Fibroblast of skin of abdomen (primary cell): ENCODE measurements at regions not wholly inside any gene's neighbourhood (a gene's known extent, or its start where the extent isn't known, plus 50 kb on each side); places are given as distances from the start of the nearest gene placed in this dataset.
A peak's percentile ranks its signal among the peaks of the same experiment; 100 is the strongest.
"Not testable (repeated sequence)": the region's sequence is repeated elsewhere in the genome, so short reads cannot be mapped to it uniquely, and the experiment has no call there.

ENCODE experiments used
- DNase-seq: peaks from one replicate; pipeline ENCODE4 v3.0.0-alpha.2; 2013

DNA sequence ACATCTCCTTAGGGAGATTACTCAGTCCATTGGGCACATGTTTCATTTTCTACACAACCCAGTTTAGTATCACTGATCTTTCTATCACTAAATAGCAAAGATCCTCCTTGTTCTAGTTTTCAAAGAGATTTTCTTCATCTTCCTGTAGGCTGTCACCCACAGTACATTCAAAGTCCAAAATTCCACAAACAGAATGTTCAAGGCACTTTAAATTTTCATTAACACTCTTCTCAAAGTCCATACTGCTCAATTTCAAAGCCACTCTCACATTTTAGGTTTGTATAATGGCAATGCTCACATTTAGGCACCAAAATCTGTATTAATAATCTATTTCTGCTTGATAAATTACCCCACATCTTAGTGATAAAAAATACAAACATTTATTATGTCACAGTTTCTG lies 152.8 kb downstream of the FSIP2 start:
- no peak for DNase-seq

DNA sequence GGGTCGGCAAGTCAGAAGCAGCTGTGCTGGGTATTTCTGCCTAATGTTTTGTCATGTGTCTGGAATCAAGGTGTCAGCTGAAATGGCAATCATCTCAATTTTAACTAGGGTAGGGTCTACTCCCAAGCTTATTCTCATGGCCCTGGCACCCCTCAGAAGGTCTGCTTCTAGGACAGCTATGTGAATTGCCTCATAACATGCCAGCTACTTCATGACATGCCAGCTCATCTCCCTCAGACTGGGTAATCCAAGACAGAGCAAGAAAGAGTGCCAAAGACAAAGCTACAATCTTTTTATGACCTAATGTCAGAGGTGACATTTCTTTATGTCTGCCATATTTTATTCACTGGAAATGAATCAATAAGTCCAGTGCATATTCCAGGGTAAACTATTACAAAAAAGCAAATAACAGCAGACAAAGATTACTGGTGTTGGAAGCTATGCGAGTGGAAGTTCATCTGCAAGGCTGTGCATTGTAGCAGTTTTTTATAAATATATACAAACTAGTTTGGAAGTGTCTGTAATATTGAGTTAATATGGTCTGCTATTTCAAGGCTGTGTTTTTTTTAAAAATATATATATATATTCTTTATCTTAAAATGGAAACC lies 153.3 kb downstream of the FSIP2 start:
- no peak for DNase-seq

DNA sequence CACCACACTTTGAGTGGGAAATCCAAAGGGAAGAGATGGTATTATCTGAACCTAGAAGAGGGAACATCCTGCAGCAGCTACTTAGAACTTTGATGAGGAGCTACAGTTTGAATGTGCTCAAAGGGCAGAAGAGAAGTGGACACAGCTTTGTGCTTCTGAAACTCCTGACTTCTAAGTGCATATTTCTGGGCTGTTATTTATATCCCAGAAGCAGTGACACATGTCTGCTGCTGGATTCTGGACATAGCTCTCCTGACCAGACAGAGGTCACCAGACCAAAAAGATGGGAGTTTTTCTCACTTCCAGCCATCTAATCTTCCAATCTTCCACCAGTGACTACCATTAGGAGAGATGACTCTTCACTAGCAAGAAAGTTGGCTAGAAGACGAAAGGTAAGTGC lies 153.9 kb downstream of the FSIP2 start:
- DNase-seq = no peak

DNA sequence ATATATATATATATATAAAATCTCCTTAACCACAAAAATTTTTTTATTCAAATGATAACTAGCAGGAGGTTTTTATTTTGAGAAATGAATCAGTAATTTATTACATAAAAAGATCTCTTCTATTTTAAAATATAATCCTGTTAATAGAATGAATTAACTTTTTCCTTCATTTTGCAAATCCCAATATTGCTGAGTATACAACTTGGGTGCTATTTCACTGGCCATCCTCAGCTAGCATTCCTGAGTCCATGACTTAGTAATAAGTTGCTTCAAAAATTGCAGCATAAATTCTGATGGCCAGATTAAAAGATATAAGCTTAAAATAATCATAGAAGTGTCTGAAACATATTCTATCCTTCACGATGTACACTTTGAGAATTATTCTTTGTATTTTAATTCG lies 155.6 kb downstream of the FSIP2 start:
- no peak for DNase-seq

DNA sequence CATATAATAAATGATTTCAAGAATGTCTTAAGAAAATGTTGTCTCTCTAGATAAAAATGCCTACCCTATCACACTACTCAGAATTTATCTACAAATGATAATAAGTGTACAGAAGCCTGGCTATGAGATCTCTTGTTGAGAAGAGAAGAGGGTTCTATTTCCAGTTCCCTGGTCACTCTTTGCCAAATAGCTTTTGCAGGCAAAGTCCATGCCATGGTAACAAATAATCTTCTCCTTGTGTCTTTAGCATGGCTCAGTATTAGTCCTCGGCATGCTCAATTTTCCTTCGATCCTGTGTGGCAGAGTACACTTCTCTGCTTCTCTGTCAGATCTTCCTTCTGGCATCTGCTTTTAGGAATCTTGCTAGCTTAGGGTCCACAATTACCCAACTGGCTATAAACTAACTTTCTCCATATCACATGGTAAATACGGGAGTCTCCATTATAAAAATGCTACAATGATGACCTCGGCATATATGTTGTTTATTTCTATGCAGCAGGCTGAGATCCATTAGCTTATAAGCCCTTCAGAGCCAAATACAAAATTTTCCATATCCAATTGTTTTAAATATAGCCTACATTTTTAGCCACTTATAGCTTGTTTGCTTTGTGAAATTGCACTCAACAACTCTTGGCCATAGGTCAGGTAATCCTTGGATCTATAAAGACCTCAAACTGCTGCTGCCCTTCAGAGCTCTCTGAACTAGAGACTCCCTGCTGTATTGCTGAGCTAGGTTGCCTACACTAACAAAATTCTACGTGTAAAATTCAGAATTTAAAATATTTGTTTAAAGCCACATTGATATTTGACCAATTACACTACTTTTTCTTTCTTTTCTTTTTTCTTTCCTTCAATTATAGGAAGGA lies 157.5 kb downstream of the FSIP2 start:
- DNase-seq = no peak

DNA sequence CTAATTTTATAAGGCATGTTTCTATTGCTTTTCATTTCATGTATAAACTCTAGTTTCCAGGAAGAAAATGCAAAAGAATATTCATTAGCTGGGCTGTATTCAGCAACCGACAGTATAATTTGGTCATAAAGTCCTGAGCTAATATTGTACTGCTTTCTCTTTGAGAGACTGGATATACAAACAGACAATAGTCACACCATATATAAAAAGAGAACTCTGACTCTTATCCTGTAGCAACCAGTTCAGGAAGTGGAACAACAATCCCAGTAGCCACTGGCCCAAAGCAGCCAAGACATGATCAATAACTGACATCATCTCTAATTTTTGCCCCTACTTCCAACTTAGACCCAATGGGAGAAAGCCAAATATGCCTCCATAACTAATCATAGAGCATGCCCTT lies 160.8 kb downstream of the FSIP2 start:
- DNase-seq = no peak

DNA sequence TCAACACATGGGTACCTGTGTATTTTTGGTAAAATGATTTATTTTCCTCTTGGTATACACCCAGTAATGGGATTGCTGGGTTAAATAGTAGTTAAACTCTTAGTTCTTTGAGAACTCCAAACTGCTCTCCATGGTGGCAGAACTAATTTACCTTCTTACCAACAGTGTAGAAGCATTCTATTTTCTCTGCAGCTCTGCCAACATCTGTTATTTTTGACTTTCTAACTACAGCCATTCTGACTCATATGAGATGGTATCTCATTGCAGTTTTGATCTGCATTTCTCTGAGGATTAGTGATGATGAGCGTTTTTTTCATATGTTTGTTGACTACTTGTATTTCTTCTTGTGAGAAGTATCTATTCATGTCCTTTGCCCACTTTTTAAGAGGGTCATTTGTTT lies 180.6 kb downstream of the FSIP2 start:
- DNase-seq = peak; percentile 24

DNA sequence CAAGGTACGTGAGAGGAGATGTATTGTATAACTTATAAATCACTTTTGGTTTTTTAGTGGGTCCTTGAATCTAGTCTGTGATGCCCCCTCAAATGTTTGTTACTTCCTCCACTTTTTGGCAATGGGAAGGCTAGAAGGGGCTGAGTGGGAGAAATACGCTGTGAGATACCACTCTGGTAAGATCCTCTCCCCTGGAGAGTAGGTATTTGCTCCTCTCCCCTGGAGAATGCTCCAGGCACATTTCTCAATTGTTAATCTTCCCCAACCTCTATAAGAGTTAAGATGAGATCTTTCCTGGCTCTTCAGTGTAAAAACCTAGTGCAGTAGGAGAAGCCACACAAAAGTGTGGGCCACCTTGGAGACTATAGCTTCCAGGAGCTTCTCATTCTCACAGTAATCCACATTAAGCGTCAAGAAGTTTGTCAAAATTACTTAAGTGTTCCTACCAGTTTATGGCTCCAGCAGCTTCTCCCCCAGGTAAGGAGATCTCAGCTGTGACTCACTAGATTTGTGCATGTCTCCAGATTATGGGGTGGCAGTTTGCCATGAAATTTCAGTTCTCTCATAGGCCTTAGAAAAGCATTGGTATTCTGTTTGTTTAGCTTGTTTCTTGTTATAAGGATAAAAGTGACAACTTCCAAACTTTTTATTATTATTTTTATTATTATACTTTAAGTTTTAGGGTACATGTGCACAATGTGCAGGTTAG lies 182.6 kb downstream of the FSIP2 start:
- peak; percentile 4 for DNase-seq

DNA sequence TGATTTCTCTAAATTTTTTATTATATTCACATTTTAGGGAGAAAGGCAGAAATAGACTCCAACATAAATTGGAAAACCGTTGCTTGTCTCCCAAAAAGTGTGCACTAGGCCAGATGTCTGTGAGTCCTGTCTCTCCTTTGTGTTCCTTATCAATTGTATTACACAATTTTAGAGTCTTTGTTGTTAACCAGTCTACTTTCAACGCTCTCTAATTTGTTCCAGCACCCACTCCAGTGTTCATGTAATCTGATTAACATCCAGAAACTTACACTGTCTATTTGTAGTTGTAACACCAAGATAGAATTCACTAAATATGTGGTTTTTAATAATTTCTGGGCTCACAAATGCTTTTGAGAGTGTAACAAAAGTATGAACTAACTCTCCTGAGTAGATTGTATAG lies 195.6 kb downstream of the FSIP2 start:
- DNase-seq = no peak

DNA sequence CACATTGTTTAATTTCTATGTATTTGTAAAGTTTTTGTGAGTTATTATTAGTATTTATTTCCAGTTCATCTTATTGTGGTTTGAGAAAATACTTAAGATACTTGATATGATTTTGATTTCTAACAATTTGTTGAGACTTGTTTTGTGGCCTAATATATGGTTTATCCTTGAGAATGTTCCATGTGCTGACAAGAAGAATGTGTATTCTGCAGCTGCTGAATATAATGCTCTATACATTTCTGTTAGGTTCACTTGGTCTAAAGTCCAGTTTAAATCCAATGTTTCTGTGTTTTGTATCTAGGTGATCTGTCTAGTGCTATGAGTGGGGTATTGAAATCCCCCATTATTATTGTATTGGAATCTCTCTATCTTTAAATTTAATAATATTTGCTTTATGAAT lies 201.3 kb downstream of the FSIP2 start:
- no peak for DNase-seq

DNA sequence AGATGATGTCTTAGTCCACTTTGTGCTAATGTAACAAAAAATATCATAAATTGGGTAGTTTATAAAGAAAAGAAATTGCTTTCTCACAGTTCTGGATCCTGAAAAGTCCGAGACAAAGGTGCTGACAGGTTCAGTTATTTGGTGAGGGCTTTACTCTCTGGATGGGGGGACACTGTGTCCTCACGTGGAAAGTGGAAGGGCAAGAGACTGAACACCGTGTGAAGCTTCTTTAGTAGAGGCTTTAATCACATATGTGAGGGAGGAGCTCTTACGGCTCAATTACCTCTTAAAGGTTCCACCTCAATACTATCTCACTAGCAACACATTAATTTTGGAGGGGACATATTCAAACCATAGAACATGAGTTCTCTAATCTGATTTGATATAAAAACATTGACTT lies 204.3 kb downstream of the FSIP2 start:
- no peak for DNase-seq

DNA sequence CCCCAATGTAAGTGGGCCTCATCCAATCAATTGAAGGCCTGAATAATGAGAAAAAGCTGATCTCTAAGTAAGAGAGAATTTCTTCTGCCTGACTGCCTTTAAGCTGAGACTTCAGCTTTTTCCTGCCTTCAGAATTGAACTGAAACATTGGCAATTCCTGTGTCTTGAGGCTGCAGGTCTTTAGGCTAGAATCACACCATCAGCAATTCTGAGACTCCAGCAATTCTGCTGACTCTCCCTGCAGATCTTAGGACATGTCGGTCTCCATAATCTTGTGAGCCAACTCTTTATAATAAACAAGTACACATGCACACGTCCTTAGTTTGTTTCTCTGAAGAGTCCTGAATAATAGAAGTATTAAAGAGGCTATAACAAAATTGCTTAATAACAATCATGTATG lies 209.1 kb downstream of the FSIP2 start:
- DNase-seq = no peak

DNA sequence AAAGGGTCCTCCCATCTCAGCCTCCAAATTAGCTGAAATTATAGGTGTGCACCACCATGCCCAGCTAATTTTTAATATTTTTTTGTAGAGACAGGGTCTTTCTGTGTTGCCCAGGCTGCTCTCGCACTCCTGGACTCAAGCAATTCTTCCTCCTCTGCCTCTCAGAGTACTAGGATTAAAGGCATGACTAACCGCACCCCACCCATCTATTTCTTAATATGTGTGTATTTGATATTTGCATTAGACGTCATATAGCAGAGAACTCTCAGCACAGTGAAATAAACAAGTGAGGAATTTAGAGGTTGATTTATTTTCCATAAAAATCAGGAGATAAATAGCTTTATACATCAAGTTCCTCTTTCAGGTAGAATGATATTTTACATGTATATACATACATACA lies 213.5 kb downstream of the FSIP2 start:
- no peak for DNase-seq

DNA sequence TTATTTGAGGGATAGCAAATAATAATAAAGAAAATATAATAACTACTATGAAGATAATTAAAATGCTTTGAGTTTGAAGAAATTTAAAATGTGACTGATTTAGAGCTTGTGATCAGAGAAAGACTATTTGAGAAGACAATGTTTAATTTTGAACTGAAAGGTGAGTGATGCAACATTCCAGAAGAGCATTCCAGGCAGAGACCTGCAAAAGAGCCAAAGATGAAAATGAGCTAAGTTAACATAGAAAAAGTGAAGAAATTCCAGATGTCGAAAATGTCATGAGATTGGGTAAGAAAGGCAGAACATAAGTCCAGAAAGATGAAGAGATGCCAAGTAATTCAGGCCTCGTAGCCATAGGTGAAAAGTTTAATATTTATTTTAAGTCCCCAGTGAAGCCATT lies 215.8 kb downstream of the FSIP2 start:
- DNase-seq = no peak

DNA sequence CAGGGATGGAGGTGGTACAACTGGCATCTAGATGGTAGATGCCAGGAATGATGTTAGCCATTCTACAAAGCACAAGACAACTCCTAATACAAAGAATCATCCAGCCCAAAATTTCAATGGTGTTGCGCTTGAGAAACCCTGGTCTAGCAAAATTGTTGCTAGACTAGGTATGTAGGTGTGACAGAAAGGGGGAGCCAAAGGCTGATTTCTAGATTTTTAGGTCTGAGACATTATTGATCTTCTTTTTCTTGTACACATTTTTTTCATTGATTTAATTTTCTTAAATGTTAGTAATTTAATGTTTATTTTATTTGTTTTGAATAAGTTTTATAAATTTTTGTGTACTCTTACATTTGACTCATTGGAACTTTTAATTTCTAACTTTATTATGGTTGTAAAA lies 216.4 kb downstream of the FSIP2 start:
- DNase-seq = no peak

DNA sequence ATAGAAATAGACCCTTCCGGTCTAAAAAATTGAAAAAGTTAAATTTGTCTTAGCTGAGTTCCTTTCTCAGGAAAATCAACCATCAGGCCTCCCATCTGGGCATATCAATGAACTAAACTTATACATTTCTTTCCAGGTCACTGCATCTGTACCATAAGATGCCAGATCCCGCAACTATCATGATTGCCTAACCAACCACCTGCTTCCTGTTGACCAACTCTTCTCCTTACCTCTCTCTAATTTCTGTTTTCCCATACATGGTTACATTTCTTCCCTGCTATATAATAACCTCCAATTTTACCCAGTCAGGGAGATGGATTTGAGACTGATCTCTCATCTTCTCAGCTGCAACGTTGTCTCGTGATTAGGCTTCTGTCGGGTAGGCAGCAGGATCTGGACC lies 228.7 kb downstream of the FSIP2 start:
- no peak for DNase-seq

DNA sequence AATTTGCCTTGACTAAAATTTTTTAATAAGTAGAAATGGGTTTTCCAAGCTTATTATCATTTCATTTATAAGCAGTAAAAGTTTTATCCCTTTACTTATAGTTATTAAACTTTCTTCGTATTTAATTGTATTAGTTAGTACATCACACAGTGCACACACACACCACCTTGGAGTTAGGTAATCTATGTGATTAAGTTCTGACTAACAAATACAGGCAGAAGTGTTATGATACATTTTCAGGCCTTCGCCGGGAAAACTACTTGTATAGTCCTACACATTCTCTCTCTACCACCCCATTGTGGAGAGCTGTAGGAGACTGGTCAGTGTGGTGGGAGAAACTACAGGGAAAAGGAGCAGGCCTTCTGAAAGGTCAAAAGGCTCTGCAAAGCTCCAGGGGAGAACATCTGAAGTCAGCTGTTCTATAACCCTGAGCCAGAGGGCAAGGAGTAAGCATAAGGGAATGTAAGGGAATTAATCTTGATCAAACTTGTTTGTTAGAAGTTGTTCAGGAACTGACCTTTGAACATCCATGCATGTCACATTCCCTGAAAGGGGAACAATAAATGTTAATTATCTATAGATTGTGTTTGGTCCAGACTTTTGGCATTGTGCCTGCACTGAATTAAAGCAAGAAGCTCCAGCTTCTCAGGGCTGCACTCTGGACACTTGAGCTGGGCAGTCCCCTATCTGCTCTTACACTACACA lies 231.7 kb downstream of the FSIP2 start:
- no peak for DNase-seq

DNA sequence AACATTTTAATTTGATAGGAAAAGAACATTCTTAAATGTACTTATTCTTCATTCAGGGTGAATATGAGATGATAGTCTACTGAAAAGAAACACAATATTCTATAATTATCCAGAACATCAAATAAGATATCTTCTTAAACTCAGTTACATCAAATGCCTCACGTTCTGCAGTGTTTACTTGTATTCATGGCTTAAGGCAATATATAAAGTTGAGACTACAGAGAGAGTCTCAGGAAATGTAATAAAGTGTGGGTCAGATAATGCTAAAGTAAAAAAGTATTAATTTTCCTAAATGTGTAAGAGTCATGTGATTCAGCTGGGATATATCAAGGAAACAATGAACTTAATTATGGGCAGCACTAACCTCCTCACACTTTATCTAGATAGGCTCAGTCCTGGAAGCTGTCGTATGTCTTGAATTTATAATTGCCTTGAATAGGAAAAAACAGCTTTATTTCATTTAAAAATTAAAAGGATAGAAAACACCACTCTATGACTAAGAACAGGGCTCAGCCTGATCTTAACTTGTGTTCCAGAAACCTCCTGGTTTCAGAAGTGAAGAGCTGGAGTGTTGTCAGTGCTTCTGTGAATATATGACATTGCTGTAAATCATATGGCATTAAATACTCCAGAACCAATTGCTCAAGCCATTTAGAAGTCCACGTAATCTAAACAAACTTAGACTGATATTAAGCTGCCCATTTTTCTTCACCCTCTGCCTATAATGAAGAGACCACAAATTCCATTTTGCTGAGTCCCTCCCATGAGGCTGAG lies 240.2 kb downstream of the FSIP2 start:
- DNase-seq = peak; percentile 84

DNA sequence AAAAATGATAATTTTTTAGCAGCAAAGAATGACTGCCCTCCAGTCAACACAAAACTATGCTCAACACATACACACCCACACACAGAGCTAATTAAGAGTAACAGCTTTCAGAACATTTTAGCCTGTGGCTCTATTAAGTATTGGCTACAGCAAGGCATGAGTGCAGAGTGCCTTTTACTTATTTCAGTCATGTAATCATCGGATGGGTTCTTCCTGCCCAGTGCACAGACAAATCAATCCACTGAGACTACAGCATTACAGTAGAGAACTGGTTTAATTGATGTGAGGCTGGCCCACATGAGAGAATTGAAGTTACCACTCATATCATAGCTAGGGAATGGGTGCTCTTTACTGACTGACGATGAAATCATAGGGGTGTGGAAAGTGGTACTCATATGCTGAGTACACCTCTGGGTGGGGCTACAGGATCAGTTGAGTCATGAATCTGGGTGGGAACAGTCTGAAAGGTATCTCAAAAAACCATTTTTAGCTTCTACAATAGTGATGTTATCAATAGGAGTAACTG lies 241.0 kb downstream of the FSIP2 start:
- peak; percentile 33 for DNase-seq

DNA sequence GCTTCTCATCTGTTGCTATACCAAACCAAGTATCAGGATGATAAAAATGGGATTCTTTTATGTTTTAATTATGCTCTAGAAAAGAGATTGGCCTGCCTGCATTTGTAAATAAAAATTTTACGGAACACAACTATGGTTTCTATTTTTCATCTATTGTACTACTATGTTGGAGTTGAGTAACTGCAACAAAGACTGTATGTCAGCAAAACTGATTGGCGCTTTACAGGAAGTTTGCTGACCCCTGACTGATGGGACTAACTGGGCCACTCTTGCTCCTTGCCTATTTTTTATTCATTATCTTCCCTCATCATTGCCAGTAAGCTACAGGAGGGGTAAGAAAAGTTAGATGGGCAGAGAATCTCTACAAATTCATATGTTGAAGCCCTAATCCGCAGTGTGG lies 242.3 kb downstream of the FSIP2 start:
- no peak for DNase-seq

DNA sequence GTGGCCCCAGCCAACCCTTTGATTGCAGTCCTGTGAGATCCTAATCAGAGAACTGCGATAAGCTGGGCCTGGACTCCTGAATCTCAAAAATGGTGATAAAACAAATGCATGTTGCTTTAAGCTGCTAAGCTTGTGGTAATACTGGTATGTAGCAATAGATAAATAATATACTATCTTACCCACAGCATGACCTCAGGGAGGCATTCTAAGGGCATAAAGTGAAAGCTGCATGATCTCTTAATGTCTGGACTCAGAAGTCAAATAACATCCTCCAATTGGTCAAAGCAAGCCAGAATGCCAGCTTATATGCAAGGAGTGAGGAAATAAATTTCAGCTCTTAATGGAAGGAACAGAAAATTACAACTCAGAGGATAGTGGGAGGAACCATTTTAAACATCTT lies 246.1 kb downstream of the FSIP2 start:
- DNase-seq = no peak

DNA sequence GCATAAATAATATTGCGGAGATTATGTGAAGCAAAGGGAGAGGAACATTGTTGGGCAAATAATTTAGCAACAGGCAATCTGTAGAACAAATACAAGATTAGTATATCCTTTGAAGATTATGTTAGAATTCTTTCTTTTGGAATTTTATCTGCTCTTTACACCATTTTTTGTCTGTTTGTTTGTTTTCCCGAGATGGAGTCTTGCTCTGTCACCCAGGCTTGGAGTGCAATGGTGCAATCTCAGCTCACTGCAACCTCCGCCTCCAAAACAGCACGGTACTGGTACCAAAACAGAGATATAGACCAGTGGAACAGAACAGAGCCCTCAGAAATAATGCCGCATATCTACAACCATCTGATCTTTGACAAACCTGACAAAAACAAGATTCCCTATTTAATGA lies 250.3 kb downstream of the FSIP2 start:
- DNase-seq = not testable (repeated sequence)
